ENCODE measurements at regions not wholly inside any gene's neighbourhood (a gene's known extent, or its start where the extent isn't known, plus 50 kb on each side); places are given as distances from the start of the nearest gene placed in this dataset.

DNA sequence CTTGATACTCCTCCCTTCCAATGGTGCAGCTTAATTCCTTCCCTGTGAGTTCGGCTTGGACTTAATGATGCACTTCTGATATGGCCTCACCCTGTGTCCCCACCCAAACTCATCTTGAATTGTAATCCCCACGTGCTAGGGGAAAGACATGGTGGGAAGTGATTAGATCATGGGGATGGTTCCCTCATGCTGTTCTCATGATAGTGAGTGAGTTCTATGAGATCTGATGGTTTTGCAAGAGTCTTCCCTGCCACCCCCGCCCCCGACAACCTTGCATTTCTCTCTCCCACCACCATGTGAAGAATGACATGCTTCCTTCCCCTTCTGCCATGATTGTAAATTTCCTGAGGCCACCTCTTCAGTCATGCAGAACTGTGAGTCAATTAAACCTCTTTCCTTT, 50.3 kb upstream of the HLA-G start:
- H3K27me3 ChIP-seq (ENCODE audit: control insufficient read depth in 2 of 2, insufficient read depth in 2 of 2, low read length in 2 of 2), result peaks cover 4 to 7% of the 10 kb centered on the region in 2 experiments
- DNase-seq (ENCODE audit: low read depth, low spot score) (no peak), FAIRE-seq (no peak)
- ChIA-PET POLR2A (no interaction called here), CTCF (interaction anchor here (2.5 kb wide), 1 partner anchor 39 kb away, joined by 9 read pairs; no protein-coding TSS in a partner anchor)
- no peaks in the 10 kb centered on the region for H3K79me2 ChIP-seq (ENCODE audit: control insufficient read depth, insufficient read depth, low read length)
- H4K20me1 ChIP-seq (replicated peaks; ENCODE audit: control insufficient read depth, extremely low read depth, insufficient read depth, low read length), result no peaks in the 10 kb centered on the region
- intact Hi-C loops (cut with micrococcal nuclease), result no loop called here
- TF ChIP-seq GATA2 (IDR thresholded peaks at IDR 0.05; ENCODE audit: insufficient read depth, insufficient read length, low read depth, low read length) (no peak), JUN (IDR thresholded peaks at IDR 0.05; ENCODE audit: borderline replicate concordance, insufficient read depth, insufficient read length, low read depth) (no peak), FOS (IDR thresholded peaks at IDR 0.05; ENCODE audit: borderline replicate concordance, insufficient read depth, low read length) (no peak), POLR2A (IDR thresholded peaks at IDR 0.05; ENCODE audit: low read depth, low read length) (no peak), POLR2AphosphoS5 (IDR thresholded peaks at IDR 0.05; ENCODE audit: insufficient read depth, low read depth, low read length) (no peak), EZH2 (IDR thresholded peaks at IDR 0.05; ENCODE audit: borderline replicate concordance, low read depth, low read length, severe bottlenecking) (no peak), MYC (IDR thresholded peaks at IDR 0.05; ENCODE audit: low read depth, low read length) (no peak)
- TF ChIP-seq, protein P1, sequence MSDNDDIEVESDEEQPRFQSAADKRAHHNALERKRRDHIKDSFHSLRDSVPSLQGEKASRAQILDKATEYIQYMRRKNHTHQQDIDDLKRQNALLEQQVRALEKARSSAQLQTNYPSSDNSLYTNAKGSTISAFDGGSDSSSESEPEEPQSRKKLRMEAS (IDR thresholded peaks at IDR 0.05; ENCODE audit: insufficient read depth, insufficient read length), result no peak
- TF ChIP-seq, protein P2, sequence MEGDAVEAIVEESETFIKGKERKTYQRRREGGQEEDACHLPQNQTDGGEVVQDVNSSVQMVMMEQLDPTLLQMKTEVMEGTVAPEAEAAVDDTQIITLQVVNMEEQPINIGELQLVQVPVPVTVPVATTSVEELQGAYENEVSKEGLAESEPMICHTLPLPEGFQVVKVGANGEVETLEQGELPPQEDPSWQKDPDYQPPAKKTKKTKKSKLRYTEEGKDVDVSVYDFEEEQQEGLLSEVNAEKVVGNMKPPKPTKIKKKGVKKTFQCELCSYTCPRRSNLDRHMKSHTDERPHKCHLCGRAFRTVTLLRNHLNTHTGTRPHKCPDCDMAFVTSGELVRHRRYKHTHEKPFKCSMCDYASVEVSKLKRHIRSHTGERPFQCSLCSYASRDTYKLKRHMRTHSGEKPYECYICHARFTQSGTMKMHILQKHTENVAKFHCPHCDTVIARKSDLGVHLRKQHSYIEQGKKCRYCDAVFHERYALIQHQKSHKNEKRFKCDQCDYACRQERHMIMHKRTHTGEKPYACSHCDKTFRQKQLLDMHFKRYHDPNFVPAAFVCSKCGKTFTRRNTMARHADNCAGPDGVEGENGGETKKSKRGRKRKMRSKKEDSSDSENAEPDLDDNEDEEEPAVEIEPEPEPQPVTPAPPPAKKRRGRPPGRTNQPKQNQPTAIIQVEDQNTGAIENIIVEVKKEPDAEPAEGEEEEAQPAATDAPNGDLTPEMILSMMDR (IDR thresholded peaks at IDR 0.05; ENCODE audit: extremely low read depth in 1 of 2, insufficient read depth in 1 of 2, low read depth in 1 of 2, low read length in 2 of 2), result no peak
- no peak overlapping the region for H2AFZ ChIP-seq (ENCODE audit: low read depth, low read length)
- H3K9me3 ChIP-seq (replicated peaks; ENCODE audit: control insufficient read depth, insufficient read depth, low read length), result no peaks in the 10 kb centered on the region
- H3K27ac ChIP-seq (ENCODE audit: insufficient read depth, low read depth, low read length), result no peak overlapping the region
- no peak overlapping the region for H3K4me3 ChIP-seq (replicated peaks in 1 of 3; ENCODE audit: insufficient read depth in 1 of 3, low read depth in 1 of 3, low read length in 3 of 3)
- dilution Hi-C loops (cut with MboI; ENCODE audit: extremely low pct_ligation_motif_present, low sequenced_read_pairs), result no loop called here
- H3K9ac ChIP-seq (replicated peaks; ENCODE audit: extremely low read depth, insufficient read depth, low read length), result no peak overlapping the region
- no peaks in the 10 kb centered on the region for H3K9me1 ChIP-seq (replicated peaks; ENCODE audit: control insufficient read depth, extremely low read depth, insufficient read depth, low read length)
- H3K4me1 ChIP-seq (ENCODE audit: control insufficient read depth, extremely low read depth, insufficient read depth, low read length), result no peaks in the 10 kb centered on the region
- no TSS peak for BruUV-seq (replicated peaks)
- H3K4me2 ChIP-seq (ENCODE audit: insufficient read depth, low read length), result no peak overlapping the region
- H3K36me3 ChIP-seq (ENCODE audit: control insufficient read depth in 2 of 2, extremely low read depth in 1 of 2, insufficient read depth in 2 of 2, low read length in 2 of 2), result no peaks in the 10 kb centered on the region
